ENCODE measurements at regions not wholly inside any gene's neighbourhood (a gene's known extent, or its start where the extent isn't known, plus 50 kb on each side); places are given as distances from the start of the nearest gene placed in this dataset.

- TF ChIP-seq, protein P1, sequence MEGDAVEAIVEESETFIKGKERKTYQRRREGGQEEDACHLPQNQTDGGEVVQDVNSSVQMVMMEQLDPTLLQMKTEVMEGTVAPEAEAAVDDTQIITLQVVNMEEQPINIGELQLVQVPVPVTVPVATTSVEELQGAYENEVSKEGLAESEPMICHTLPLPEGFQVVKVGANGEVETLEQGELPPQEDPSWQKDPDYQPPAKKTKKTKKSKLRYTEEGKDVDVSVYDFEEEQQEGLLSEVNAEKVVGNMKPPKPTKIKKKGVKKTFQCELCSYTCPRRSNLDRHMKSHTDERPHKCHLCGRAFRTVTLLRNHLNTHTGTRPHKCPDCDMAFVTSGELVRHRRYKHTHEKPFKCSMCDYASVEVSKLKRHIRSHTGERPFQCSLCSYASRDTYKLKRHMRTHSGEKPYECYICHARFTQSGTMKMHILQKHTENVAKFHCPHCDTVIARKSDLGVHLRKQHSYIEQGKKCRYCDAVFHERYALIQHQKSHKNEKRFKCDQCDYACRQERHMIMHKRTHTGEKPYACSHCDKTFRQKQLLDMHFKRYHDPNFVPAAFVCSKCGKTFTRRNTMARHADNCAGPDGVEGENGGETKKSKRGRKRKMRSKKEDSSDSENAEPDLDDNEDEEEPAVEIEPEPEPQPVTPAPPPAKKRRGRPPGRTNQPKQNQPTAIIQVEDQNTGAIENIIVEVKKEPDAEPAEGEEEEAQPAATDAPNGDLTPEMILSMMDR (IDR thresholded peaks at IDR 0.05): no peak
- TF ChIP-seq POLR2A (IDR thresholded peaks at IDR 0.05): no peak
- no peak for TF ChIP-seq POLR2AphosphoS5 (IDR thresholded peaks at IDR 0.05)
- TF ChIP-seq EP300 (IDR thresholded peaks at IDR 0.05): no peak
Measured at GRCh38 chr7:12939694-12940093, 252.3 kb downstream of the ARL4A start.

Data from sigmoid colon (tissue), 4 donors.